ENCODE measurements at regions not wholly inside any gene's neighbourhood (a gene's known extent, or its start where the extent isn't known, plus 50 kb on each side); places are given as distances from the start of the nearest gene placed in this dataset.
"Not testable (repeated sequence)": the region's sequence is repeated elsewhere in the genome, so short reads cannot be mapped to it uniquely, and the experiment has no call there.

DNA sequence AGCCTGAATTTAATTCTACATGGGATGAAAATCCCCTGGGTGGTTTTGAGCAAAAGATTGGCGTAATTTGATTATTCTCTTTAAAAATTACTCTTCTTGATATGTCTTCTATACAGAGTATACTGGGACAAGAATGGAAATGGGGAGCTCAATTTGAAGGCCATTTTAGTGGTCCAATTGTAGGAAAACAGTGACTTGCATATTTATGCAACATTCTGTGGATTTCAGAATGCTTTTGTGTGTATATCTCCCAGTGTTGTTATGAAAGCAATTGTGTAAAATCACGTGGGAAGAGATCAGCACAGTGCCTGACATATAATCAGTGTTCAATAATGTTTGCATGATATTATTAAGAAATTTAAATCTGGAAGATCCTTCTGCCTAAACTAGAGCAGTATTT lies 575.9 kb upstream of the PBX1 start:
- TF ChIP-seq, protein P1, sequence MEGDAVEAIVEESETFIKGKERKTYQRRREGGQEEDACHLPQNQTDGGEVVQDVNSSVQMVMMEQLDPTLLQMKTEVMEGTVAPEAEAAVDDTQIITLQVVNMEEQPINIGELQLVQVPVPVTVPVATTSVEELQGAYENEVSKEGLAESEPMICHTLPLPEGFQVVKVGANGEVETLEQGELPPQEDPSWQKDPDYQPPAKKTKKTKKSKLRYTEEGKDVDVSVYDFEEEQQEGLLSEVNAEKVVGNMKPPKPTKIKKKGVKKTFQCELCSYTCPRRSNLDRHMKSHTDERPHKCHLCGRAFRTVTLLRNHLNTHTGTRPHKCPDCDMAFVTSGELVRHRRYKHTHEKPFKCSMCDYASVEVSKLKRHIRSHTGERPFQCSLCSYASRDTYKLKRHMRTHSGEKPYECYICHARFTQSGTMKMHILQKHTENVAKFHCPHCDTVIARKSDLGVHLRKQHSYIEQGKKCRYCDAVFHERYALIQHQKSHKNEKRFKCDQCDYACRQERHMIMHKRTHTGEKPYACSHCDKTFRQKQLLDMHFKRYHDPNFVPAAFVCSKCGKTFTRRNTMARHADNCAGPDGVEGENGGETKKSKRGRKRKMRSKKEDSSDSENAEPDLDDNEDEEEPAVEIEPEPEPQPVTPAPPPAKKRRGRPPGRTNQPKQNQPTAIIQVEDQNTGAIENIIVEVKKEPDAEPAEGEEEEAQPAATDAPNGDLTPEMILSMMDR (IDR thresholded peaks at IDR 0.05; ENCODE audit: control insufficient read depth, extremely low read depth, insufficient read depth) = no peak

DNA sequence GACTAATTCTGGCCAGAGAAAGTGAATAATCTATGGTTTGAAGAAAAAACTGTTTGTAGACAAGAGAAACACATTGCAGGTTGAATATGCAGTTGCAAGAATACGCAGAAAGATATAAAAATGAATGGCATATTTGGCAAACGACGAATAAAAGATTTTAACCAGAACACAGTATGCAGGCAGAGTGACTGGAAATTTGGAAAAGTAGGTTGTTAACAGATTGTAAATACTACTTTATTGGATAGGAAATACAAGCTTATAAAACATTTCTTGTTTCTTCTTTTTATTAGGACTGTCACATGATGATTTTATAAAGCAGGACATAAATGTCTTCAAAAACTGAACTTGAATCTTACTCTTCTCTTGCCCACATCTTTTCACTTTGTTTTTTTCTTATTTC lies 573.3 kb upstream of the PBX1 start:
- no peak for DNase-seq (ENCODE audit: low read depth)
- TF ChIP-seq, protein P1 (IDR thresholded peaks at IDR 0.05; ENCODE audit: control insufficient read depth, extremely low read depth, insufficient read depth) = no peak
- H3K4me3 ChIP-seq (ENCODE audit: low read depth, low read length) = no peak overlapping the region

More for the DNA sequence above, 575.9 kb upstream of the PBX1 start:
- DNase-seq (ENCODE audit: low read depth) = no peak
- H3K4me3 ChIP-seq (ENCODE audit: low read depth, low read length) = no peak overlapping the region

DNA sequence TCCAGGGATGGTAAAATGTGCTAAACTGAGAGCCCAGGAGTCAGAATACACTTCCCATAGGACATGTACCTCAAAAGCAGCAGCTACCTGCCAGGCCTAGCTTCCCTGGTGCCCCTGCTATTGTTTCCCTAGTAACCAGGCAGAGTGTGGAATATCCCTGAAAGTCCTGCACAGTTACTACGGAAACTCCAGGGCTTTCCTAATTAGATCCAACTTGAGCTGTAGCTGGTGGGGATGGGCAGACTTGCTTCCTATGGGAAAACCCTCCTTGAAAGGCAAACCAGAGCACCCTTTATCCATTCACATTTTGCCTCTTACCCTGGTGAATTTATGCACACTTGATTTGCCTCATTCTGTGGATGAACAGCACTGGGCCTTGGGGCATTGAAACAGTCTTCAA lies 559.9 kb upstream of the PBX1 start:
- no peak overlapping the region for H3K4me3 ChIP-seq (ENCODE audit: low read depth, low read length)
- TF ChIP-seq, protein P1 (IDR thresholded peaks at IDR 0.05; ENCODE audit: control insufficient read depth, extremely low read depth, insufficient read depth) = no peak
- DNase-seq (ENCODE audit: low read depth) = no peak

DNA sequence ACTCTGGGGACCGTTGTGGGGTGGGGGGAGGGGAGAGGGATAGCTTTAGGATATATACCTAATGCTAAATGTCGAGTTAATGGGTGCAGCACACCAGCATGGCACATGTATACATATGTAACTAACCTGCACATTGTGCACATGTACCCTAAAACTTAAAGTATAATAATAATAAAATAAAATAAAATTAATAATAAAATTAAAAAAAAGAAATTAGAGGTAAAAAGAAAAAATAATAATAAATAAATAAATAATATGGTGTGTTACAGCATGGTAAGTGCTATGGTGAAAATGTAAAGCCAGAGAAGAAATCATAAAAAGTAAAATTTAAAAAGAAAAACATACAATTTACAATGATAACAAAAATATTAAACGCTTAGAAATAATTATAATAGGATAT lies 552.8 kb upstream of the PBX1 start:
- not testable (repeated sequence) for H3K4me3 ChIP-seq (ENCODE audit: low read depth, low read length); DNase-seq (ENCODE audit: low read depth)

DNA sequence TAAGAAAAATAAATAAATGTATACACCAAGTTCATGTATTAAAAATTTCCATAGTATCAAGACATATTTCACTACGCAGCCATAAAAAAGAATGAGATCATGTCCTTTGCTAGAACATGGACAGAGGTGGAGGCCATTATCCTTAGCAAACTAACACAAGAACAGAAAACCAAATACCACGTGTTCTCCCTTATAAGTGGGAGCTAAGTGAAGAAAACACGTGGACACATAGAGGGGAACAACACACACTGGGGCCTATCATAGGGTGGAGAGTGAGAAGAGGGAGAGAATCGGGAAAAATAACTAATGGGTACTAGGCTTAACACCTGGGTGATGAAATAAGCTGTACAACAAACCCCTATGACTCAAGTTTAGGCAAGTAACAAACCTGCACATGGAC lies 552.4 kb upstream of the PBX1 start:
- DNase-seq (ENCODE audit: low read depth) = no peak
- H3K4me3 ChIP-seq (ENCODE audit: low read depth, low read length) = no peak overlapping the region
- TF ChIP-seq, protein P1 (IDR thresholded peaks at IDR 0.05; ENCODE audit: control insufficient read depth, extremely low read depth, insufficient read depth) = no peak

DNA sequence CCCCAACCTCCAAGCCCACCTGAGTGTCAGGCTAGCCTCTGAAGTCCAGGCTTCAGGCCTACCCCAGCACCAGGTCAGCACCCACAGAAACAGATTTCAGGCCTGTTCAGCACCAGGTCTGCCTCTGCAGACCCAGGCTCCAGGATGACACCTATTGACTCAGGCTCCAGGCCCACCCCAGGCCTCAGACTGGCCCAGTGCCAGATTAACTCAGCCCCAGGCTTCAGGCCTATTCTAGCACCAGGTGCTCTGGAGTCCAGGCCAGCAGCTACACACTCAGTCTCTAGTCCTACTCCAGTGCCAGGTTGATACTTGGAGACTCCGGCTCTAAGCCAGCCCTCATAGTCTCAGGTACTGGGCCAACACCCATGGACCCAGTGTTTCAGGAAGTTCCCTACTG lies 541.7 kb upstream of the PBX1 start:
- no peak for DNase-seq (ENCODE audit: low read depth)
- TF ChIP-seq, protein P1 (IDR thresholded peaks at IDR 0.05; ENCODE audit: control insufficient read depth, extremely low read depth, insufficient read depth) = no peak
- H3K4me3 ChIP-seq (ENCODE audit: low read depth, low read length) = no peak overlapping the region

DNA sequence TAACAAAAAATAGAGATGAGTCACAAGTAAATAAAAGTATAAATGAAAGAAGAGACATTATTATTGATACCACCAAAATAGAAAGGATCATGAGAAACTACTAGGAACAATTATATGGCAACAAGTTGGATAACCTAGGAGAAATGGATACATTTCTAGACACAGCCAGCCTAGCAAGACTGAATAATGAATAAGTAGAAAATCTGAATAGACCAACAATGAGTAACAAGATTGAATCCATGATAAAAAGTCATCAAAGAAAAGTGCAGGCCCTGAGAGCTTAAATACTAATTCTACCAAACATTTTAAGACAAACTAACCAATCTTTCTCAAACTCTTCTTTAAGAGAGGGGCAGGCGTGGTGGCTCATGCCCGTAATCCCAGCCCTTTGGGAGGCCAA lies 538.6 kb upstream of the PBX1 start:
- no peak for DNase-seq (ENCODE audit: low read depth)
- TF ChIP-seq, protein P1 (IDR thresholded peaks at IDR 0.05; ENCODE audit: control insufficient read depth, extremely low read depth, insufficient read depth) = no peak

DNA sequence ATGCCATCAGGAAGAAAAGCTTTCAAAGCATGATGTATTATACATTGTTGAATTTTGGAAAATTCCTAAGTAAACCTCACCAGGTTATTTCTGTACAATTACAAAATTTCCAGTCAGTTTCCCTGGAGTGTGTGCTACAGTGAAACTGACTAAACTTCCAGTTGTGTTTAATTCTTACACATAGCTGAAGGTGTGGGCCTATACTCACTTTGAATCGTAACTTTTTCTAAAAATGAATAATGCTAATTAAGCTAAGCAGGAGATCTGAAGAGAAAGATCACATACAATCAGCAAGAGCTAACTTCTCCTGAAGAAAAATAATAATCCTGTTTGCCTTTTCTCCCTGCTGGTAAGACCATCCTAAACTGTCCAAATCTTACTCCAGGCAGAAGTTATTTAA lies 537.2 kb upstream of the PBX1 start:
- TF ChIP-seq, protein P1 (IDR thresholded peaks at IDR 0.05; ENCODE audit: control insufficient read depth, extremely low read depth, insufficient read depth) = no peak
- no peak for DNase-seq (ENCODE audit: low read depth)

More for the DNA sequence above, 538.6 kb upstream of the PBX1 start:
- H3K4me3 ChIP-seq (ENCODE audit: low read depth, low read length) = no peak overlapping the region

More for the DNA sequence above, 537.2 kb upstream of the PBX1 start:
- H3K4me3 ChIP-seq (ENCODE audit: low read depth, low read length) = no peak overlapping the region
